GM18858 (cell line): ENCODE measurements at regions not wholly inside any gene's neighbourhood (a gene's known extent, or its start where the extent isn't known, plus 50 kb on each side); places are given as distances from the start of the nearest gene placed in this dataset.

Experiments
- ATAC-seq: cut with Tn5 transposase; IDR thresholded peaks from one replicate; pipeline ENCODE4 v1.9.1; 2021; ENCODE audit not compliant: unreplicated experiment

DNA sequence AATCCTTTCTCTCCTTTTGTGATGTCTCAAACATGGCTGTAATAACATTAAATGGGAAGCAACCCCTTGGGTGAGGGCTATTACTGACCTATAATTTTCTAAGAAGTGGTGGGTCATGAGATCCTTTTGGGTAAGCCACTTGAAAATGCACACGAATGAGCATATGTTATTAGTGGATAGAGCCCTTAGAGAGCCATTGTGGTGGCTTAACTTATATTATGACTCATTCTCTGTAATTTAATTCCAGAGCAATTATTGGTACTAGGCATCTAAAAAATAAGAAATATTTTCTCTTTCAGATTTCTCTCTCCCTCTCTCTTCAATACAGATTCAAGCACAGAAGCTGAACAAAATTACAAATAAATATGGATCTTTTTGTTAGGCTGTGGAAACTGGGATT lies 1177.4 kb upstream of the PHF14 start:
- ATAC-seq: no peak

DNA sequence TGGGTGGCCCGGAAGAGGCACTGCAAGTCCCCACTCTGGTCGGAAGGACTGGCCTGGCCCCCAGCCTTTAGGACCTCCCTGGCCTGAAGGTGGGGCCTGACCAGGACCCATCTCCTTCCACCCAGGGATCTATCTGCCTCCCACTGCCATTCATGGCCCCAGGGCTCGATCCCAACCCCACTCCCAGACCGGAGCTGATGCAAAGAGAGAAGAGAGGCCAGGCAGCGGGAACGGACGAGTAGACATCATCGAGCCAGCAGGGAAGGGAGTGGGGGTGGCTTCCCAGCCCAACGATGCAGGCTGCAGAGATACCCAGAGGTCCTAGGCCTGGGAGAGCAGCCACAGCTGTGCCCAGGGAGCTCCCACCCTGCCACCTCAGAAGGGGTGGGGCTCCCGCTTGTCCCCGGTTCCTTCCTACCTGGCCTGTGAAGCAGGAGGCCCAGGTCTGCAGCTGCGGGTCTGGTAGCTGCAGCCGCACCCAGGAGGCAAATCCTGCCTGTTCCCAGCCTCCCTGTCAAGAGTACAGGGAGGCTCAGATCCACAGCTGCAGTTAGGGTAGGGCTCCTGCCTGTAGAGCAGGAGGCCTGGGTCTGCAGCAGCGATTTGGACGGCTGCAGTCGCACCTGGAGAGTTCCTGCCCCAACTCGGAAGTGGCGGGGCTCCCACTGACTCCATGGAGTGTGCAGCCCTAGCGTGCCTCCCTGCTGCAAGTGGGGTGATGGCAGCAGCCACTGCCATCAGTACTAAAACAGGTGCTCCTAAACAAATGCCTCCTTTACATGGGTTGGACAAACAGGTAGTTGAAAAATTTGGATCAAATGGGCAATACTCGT lies 1151.0 kb upstream of the PHF14 start:
- no peak for ATAC-seq

GRCh38 chr7:9835199-9835598 lies 1138.5 kb upstream of the PHF14 start:
- ATAC-seq: no peak

- ATAC-seq: no peak
Observed at GRCh38 chr7:9836671-9837070, 1137.0 kb upstream of the PHF14 start.

GRCh38 chr7:9842301-9842700 lies 1131.4 kb upstream of the PHF14 start:
- ATAC-seq: no peak

GRCh38 chr7:9846902-9847301 lies 1126.8 kb upstream of the PHF14 start:
- no peak for ATAC-seq

GRCh38 chr7:9854605-9855004 lies 1119.1 kb upstream of the PHF14 start:
- no peak for ATAC-seq

DNA sequence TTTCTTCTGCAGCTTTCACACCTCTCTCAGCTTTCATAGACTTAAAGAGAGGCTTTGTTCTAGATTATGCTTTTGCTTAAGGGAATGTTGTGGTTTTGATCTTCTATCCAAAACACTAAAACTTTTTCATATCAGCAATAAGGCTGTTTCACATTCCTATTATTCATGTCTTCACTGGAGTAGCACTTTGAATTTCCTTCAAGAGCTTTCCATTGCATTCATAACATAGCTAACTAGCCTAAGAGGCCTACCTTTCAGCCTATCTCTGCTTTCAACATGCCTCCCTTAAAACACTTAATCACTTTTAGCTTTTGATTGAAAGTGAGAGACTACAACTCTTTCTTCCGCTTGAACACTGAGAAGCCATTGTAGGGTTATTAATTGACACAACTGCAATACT lies 1117.0 kb upstream of the PHF14 start:
- ATAC-seq: no peak

- ATAC-seq: no peak
Observed at GRCh38 chr7:9863545-9863944, 1110.1 kb upstream of the PHF14 start.

GRCh38 chr7:9869151-9869550 lies 1104.5 kb upstream of the PHF14 start:
- ATAC-seq: no peak

DNA sequence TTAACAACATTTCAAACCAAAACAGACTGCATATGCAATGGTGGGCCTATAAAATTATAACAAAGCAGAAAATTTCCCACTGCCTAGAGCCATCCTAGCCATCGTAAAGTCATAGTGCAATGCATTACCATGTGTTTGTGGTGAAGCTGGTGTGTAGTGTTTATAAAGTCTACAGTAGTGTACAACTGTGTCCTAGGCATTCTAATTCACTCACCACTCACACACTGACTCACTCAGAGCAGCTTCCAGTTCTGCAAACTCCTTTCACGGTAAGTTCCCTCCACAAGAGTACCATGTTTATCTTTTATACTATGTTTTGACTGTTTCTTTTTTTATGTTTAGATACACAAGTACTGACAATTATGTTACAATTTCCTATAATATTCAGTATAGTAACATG lies 1104.1 kb upstream of the PHF14 start:
- no peak for ATAC-seq

GRCh38 chr7:9870674-9871073 lies 1103.0 kb upstream of the PHF14 start:
- ATAC-seq: no peak

DNA sequence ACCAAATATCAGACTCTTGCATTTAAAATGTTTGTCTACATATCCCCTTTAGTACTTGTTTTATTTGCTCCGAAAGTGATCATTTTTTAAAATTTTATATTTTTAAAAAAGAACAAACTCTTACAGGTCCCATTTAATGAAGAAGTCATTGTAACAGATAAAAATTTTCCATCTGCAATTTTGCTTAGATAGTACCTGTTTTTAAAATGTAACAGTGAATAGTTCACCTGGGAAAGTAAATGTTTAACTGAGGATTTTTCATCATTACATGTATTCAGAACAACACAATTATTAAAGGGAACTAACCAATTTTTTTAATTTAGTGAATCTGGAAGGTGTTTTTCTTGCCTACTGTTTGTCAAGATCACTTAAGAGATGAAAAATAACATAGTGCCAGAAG lies 1099.5 kb upstream of the PHF14 start:
- no peak for ATAC-seq

DNA sequence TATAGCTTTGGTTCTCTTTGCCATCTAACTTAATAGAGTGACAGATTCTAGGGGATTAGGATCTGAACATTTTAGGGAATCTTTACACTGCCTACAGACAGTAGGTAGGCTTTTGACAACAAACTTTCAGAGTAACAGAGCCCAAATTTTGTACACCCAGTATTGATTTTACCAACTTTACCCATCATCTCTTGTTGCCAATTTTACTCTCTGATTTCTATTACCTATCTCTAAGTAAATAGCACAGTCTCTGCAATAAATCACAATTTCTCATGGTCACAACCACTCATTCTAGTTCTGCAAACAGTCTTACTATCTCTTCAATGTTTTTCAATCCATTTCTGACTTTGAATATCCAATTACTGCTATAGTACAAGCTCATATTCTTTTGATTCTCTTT lies 1097.6 kb upstream of the PHF14 start:
- ATAC-seq: no peak

- ATAC-seq: no peak
Observed at GRCh38 chr7:9889554-9889953, 1084.1 kb upstream of the PHF14 start.

- no peak for ATAC-seq
Observed at GRCh38 chr7:9890092-9890491, 1083.6 kb upstream of the PHF14 start.

DNA sequence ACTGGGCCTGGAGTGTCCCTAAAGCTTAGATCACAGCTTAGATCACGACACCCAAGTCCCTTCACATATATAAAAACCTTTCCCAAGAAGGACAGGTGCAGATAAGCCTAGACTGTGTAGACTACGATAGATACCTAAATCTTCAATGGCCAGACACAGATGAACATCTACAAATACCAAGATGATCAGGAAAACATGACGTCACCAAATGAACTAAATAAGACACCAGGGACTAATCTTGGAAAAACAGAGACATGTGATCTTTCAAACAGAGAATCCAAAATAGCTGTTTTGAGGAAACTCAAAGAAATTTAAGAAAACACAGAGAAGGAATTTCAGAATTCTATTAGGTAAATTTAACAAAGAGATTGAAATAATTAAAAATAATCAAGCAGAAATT lies 1082.6 kb upstream of the PHF14 start:
- no peak for ATAC-seq

DNA sequence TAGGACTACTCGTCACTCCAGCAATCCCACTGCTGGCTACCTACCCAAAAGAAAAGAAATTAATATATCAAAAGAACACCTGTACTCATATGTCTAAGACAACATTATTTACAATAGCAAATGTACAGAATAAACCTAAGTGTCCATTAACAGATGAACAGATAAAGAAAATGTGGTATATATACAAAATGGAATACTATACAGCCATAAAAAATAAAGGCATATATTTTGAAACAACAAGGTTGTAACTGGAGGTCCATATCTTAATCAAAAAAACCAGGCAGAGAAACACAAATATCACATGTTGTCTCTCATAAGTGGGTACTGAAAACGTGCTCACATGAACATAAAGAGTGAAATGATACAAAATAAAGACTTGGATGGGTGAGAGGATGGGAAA lies 1073.3 kb upstream of the PHF14 start:
- no peak for ATAC-seq

GRCh38 chr7:9921326-9921725 lies 1052.3 kb upstream of the PHF14 start:
- ATAC-seq: no peak

DNA sequence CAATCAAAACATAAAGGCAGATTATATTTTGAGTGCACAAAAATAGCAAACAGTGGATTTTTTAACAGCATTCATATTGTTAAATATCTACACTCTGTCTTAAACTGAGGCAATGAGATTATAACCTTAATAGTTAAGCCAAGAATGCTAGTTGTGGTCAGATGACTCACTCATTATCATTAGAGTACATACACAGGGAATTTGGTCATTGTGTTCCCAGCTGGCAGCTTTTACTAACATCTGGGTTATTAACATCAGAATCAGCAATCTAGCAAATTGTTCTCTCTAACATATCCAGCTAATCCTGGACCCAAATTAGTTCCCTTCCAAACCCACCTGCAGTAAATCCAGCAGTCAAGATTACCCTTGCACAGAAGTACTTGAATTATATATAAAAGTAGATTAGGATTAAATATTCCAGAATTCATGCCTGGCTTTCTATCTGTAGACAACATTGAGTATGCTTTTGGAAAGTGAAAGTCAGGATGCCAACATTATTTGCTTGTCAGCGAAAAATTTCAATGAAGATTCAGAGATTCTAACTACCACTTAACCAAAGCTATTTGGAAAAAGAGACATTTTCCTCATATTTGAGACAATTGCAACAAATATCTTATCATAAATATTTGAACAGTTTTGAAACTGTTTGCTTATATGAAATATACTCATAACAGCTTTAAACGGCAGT lies 1035.6 kb upstream of the PHF14 start:
- no peak for ATAC-seq

- ATAC-seq: no peak
Observed at GRCh38 chr7:9939176-9939575, 1034.5 kb upstream of the PHF14 start.

DNA sequence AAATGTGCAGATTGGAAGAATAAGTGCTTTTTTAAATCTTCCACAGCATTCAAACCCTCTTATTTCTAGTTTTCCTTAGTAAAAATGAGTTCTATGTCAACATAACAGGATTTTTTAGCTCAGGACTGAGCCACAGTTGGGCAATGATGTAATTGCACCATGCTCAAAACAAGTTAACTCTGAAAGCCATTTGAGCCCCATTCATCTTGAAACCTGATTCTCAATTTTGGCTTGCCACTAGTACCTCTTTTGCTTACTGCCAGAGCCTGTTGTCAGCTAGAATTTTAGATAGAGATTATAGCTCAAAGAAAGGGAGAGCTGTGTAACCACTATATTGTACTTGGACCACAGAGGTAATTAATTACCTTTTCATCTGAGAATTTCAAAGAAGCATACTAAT lies 1028.5 kb upstream of the PHF14 start:
- no peak for ATAC-seq

- no peak for ATAC-seq
Observed at GRCh38 chr7:9945857-9946256, 1027.8 kb upstream of the PHF14 start.
